DMS114 treated with DMSO at 0.1 percent for 48 hours (cell line): ENCODE measurements at regions not wholly inside any gene's neighbourhood (a gene's known extent, or its start where the extent isn't known, plus 50 kb on each side); places are given as distances from the start of the nearest gene placed in this dataset.
"Not testable (repeated sequence)": the region's sequence is repeated elsewhere in the genome, so short reads cannot be mapped to it uniquely, and the experiment has no call there.

Experiments used
- DNase-seq: peaks from one replicate; lab custom pipeline; 2025; ENCODE audit not compliant: unreplicated experiment; lab: John Stamatoyannopoulos, UW

- DNase-seq, result peak; percentile 51
These were observed 704.4 kb upstream of the SLC35B3 start for GRCh38 chr6:9139746-9140145.

DNA sequence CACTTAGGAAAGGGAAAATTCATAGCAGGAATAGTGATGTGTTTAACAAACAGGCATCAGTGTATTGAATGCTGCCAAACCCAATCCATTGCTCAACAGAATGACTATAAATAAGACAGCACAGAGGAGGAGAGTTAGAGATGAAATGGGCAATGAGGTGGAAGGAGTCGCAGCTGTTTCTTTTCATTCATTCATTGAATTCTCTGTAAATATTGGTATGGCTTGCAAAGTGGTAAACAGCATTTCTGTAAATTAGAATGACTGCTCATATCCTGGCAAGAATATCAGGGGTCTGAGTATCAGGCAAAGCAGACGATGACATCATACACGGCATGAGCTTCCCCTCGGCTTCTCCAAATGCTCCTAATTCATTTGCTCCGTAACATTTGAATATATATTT, 703.6 kb upstream of the SLC35B3 start:
- peak; percentile 56 for DNase-seq

- DNase-seq, result no peak
These were observed 700.9 kb upstream of the SLC35B3 start for GRCh38 chr6:9136141-9136822.

- DNase-seq, result peak; percentile 69
These were observed 696.3 kb upstream of the SLC35B3 start for GRCh38 chr6:9131616-9132015.

- DNase-seq, result peak; percentile 57
These were observed 695.9 kb upstream of the SLC35B3 start for GRCh38 chr6:9131201-9131600.

DNA sequence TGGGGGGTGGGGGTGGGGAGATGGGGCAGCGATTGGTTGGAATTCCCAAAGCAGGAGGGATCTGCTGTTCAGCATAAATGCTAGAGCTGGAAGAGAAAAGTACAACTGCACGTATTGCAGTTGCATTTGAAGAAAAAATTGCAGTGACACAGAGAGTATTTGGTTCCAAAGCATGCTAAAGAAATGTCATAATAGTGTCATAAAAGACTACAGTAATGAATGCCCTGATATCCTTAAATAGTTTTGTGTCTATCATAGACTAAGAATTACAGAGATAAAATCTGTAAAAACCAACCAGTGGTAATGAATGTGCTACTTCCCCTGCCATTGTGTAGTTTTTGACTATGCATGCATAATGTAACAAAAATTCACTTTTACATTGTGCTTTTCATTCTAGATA, 693.6 kb upstream of the SLC35B3 start:
- no peak for DNase-seq

DNA sequence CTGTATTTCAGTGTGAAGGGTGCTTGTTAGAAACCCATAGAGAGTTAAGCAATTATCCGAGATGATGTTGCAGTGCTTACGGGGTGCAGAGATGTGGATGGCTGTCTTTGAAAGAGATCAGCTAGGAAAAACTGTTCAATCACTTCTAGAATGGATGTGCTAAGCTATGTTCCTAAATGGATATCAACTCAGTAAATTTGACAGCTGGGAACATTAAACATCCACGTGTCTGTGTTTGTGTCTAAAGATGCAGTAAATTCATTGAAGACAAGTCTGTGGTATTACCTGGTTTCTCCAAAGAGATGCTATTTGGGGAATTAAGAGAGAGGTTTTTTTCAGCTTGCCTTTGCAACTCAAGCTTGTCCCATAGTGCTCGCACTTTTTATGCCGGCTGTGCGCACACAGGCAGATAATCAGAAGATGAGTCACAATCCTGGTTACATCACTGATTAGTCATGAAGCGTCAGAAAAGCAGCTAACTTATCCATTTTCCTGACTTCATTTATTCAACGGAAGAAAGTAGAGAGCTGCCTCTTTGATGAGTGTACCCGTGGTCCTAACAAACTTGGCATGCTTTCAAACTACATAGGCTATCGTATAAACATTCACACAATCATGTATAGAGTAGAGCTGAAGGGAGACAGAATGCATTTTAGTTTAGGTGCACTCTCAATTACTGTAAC, 691.7 kb upstream of the SLC35B3 start:
- DNase-seq, result no peak

DNA sequence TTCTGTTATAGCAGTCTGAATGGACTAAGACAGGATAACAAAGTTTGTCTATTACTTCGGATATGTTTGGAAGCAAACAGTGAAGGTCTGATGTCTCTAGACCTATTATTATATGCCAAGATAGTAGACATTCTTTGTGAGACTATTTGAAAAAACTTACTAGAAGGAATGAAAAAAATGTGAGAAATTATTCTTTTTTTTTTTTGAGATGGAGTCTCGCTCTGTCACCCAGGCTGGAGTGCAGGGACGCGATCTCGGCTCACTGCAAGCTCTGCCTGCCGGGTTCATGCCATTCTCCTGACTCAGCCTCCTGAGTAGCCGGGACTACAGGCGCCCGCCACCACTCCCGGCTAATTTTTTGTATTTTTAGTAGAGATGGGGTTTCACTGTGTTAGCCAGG, 690.7 kb upstream of the SLC35B3 start:
- DNase-seq, result not testable (repeated sequence)

DNA sequence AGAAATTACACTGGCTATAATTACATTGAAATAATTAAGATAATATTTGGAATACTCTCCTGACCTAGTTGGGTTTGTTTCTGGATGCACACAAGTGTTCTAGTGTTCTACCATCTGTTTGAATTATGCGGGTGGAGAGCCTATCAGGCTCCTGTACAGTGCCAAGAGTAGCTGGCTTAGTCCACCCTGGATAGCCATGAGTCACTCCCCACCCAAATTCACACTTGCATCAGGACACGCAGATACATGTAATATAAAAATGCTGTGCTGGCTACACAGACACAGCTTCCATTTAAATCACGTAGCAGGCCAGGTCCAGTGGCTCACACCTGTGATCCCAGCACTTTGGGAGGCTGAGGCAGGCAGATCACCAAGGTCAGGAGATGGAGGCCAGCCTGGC, 686.2 kb upstream of the SLC35B3 start:
- no peak for DNase-seq

GRCh38 chr6:9116026-9116425, 680.7 kb upstream of the SLC35B3 start:
- DNase-seq, result peak; percentile 20

GRCh38 chr6:9112544-9112943, 677.2 kb upstream of the SLC35B3 start:
- DNase-seq, result peak; percentile 80

GRCh38 chr6:9103876-9104521, 668.7 kb upstream of the SLC35B3 start:
- no peak for DNase-seq

- DNase-seq, result no peak
These were observed 666.6 kb upstream of the SLC35B3 start for GRCh38 chr6:9101920-9102319.

GRCh38 chr6:9100869-9101580, 665.7 kb upstream of the SLC35B3 start:
- DNase-seq, result no peak

DNA sequence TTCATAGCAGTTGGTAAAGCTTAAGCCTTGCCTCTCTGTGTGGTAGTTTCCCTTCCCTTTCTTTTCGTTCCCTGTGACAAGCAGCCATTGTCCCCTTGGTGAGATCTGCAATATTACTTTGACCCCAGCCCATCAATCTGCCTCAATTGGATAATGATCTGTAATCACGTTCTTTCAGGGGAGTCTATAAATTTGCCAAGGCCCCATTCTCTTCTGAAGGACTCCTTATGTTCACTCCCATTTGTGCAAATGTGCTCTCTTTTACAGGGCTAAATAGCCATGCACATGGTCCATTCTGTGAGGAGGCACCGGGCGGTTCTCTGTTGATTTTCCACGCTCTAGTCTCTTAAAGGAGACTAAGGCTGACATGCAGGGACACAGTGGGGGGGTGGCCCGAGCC, 660.4 kb upstream of the SLC35B3 start:
- no peak for DNase-seq

GRCh38 chr6:9095137-9095536, 659.8 kb upstream of the SLC35B3 start:
- DNase-seq, result no peak

- no peak for DNase-seq
These were observed 654.4 kb upstream of the SLC35B3 start for GRCh38 chr6:9089724-9090123.

GRCh38 chr6:9087470-9087869, 652.1 kb upstream of the SLC35B3 start:
- no peak for DNase-seq

DNA sequence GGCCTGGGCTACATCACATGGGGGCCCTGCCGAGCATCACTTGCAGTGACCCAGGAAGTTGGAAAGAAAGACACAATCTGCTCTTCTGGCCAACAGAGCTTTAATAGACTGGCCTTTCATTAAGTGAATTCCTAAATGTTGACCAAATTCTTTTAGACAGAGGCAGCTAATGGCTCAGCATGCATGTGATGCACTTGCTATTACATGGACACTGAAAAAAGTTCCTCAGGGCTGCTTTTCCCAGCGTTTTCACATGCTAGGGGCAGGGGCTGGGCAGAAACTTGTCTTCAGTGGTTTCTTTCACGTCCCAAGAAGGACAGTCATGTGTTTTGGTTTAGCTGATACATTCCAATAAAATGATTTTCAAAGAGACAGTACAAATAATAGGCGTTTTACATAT, 651.0 kb upstream of the SLC35B3 start:
- no peak for DNase-seq

- DNase-seq, result no peak
These were observed 650.3 kb upstream of the SLC35B3 start for GRCh38 chr6:9085709-9086070.

- no peak for DNase-seq
These were observed 649.8 kb upstream of the SLC35B3 start for GRCh38 chr6:9085054-9085708.
